NCI-H1436 treated with DMSO at 0.1 percent for 48 hours (cell line): ENCODE measurements at regions not wholly inside any gene's neighbourhood (a gene's known extent, or its start where the extent isn't known, plus 50 kb on each side); places are given as distances from the start of the nearest gene placed in this dataset.
"Not testable (repeated sequence)": the region's sequence is repeated elsewhere in the genome, so short reads cannot be mapped to it uniquely, and the experiment has no call there.

Experiments
- DNase-seq: peaks from one replicate; lab custom pipeline; 2025; lab: John Stamatoyannopoulos, UW

- DNase-seq, result no peak
Observed at GRCh38 chr5:125470280-125470902, 724.0 kb upstream of the ZNF608 start.

GRCh38 chr5:125476901-125477585 lies 730.6 kb upstream of the ZNF608 start:
- DNase-seq, result no peak

DNA sequence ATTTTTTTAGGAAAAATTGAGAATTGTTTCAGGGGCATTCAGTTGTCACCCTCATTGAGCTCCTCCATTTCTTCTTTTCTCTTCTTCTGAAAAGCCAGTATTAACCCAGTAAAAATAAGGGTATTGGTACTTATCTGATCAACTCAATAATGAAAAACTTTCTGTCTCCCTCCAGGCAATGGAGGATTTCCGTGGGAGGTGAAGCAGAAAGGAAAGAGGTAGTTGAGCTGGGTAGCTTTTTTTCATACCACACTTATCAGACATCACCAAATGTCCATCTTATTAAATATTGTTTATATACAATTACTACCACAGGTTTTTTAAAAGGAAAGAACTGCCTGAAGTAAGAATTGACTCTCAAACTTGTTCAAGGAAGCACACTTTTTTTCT lies 731.1 kb upstream of the ZNF608 start:
- no peak for DNase-seq

GRCh38 chr5:125478599-125478998 lies 732.2 kb upstream of the ZNF608 start:
- no peak for DNase-seq

GRCh38 chr5:125480911-125481310 lies 734.5 kb upstream of the ZNF608 start:
- no peak for DNase-seq

DNA sequence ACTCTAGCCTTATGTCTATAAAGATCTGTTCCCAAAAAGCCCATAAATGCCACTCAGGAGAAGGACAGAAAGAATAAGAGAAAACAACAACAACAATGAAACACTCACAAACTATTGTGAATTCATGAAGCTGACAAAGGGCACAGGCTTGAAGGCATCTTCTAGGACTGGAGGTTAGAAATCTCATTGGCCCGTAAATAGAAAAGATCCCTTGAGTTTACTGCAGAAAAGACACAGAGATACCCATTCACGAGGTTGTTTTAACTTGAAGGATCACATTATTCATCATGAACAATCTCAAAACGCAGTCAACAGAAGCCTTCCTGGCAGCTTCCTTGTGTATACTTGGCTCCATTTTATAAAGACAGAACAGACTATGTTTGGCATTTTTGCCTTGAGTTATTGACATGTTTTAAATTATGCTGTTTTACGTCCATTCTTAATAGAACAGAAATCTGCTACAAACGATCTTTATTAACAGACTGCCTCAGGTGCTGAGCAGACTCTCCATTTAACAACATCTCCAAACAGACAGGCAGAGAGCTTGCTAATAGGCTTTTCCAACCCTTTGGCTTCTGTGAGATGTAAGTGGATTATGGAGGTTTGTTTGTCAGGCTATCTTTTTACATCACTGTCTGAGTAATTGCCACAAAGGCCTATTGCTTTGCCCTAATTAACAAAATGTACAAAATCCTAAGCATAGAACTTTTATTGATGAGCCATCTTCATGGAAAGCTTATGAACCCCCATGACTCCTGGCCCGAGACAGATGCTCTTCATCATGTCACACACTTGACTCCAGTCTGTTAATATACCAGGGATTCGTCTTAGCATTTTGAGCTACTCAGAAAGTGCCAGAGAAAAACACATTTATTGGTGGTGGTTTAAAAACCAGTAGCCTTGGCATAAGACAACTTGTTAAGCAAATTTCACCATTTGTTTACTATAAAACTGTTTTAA lies 735.3 kb upstream of the ZNF608 start:
- DNase-seq, result peak; percentile 66

DNA sequence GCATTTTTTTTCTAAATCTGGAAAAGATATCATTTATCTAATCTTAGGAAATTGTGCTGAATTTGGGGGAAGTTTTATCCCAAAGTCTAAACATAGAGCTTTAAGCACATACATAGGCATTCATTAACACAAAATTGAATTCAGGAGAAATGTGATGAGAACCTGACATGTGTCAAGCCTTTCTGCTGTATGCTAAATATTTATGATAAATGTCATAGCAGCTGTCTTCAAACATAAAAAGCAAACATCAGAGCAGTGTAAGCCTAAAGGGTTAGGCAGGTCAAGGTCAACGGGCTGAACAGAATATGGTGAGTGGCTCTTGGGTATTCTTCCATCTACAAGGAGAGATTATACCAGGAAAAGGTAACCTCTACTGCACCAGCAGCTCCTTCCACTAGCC lies 737.2 kb upstream of the ZNF608 start:
- DNase-seq, result no peak

- no peak for DNase-seq
Observed at GRCh38 chr5:125484272-125484741, 737.9 kb upstream of the ZNF608 start.

- peak; percentile 99 for DNase-seq
Observed at GRCh38 chr5:125484742-125485641, 738.6 kb upstream of the ZNF608 start.

GRCh38 chr5:125485771-125486170 lies 739.3 kb upstream of the ZNF608 start:
- no peak for DNase-seq

- no peak for DNase-seq
Observed at GRCh38 chr5:125486634-125487033, 740.2 kb upstream of the ZNF608 start.

DNA sequence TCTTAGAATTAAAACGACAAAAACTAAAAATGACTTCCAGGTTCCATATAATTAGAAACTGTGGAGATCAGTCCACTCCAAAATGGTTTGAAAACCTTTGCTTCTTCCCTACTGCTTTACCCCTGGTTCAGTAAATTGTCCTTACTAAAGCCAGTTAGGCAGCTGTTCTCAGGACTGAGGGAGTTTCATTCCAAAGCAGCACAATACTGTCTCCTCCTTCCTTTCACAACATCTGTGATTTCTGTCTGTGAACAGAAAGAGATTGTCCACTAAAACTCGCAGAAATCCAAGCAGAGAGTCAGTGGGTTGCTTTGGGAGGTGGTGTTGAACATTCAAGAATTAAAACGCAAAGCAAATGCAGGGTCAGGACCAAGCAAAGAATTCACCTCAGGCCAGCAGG lies 740.8 kb upstream of the ZNF608 start:
- DNase-seq, result no peak

DNA sequence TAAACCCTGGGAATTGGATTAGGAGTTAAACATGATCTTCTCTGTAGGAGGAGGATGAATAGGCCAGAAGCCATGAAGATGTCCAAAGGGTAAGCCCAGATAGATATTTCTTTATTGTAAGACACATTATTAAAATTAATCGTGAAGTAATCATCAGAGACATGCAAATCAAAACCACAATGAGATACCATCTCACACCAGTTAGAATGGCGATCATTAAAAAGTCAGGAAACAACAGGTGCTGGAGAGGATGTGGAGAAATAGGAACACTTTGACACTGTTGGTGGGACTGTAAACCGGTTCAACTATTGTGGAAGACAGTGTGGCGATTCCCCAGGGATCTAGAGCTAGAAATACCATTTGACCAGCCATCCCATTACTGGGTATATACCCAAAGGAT lies 741.2 kb upstream of the ZNF608 start:
- not testable (repeated sequence) for DNase-seq

DNA sequence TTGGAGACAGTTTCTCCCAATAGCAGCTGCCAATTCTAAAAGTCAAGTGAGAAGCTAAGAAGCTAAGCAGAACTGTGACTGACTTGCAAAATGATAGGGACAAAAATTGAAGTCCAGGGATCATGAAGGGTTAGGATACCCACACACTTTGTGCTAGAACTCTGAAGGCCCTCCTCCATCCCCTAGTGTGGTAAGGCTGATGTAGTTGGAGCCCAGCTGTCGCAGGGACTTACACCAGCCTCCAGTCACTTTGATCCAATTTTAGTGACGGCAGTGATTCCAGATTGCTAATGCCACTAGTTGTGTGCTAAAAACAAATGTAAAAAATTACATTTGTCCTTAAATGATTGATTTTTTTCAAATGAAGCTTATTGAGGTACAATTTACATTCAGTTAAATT lies 742.7 kb upstream of the ZNF608 start:
- no peak for DNase-seq

- DNase-seq, result no peak
Observed at GRCh38 chr5:125491986-125492492, 745.6 kb upstream of the ZNF608 start.

DNA sequence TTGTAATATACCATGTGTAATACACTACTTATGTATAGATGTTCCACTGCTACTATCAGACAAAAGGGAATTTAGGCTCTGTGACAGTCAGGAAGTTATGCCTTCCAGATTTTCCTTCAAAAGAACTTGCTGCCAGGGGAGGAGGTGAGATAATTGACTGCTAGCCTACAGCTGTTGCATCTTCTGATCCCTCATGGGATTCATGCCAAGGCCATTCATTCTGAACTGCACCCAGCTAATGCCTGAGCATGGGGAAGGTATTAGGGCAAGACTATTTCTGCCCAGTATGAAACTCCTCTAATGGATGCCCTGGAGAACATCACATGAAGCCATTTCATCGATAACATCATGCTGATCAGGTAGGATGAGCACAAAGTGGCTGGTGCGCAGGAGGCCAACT lies 746.5 kb upstream of the ZNF608 start:
- no peak for DNase-seq

DNA sequence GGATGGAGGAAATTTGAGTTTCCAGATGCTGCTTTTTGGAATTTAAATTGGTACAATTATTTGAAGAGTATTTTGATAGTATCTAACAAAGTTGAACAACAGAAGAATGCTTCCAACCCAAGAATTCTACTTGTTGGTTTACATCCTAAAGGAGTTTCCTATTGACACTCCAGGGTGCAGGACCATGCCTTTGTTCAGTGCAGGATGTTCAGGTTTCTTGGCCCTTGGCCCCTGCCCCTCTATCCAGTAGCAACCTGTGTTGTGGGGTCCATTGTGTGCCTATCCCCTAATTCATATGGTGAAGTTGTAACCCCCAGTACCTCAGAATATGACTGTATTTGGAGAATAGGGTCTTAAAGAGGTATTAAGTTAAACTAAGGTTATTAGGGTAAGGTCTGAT lies 750.0 kb upstream of the ZNF608 start:
- no peak for DNase-seq

GRCh38 chr5:125497651-125498050 lies 751.2 kb upstream of the ZNF608 start:
- no peak for DNase-seq

DNA sequence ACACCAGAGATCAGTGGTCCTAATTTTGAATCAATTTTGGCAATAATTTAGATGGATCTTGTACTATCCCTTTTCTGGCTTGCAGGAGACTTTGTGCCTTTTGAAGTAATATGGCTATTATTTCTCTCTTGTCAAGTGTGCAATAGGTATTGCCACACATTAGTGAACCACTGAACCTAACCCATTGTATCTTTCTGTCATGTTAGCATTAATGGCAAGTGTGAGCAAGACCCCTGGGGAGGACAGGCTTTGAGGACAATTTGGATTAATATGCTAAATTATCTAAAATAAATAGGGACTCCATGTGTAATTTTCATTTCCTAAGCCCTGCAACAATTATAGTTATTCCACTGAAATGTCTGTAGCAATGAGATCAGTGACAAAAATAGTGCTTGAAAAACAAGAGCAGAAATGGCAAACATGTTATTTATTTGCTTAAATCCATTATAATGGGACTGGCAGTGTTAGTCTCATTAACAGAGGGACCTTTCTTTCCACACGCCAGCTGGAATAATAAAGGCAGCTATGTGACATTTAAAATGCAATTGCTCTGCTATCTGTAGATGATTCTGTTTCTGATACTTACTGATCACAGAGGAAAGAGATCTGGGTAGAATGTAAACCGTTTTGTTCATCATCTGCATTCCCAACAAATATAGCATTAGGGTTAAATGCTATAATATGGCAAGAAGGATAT lies 753.3 kb upstream of the ZNF608 start:
- DNase-seq, result peak; percentile 62

DNA sequence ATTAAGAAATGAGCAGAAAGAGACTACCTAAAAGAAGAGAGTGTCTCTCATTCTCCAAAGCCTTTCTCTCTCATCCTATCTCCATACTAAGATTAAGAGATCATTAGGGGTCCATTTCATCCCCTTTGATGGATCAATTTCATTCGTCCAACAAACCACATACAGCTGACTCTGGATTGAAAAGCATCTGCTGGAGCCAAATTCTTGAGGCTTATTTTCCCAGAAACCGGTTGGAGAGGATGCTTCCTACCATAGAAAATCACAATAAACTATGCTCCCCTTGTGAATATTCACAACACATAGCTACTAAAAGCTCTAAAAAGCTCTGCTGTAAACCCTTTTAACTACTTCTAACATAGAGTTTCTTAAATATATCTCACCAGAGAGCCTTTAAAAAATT lies 755.0 kb upstream of the ZNF608 start:
- DNase-seq, result no peak

DNA sequence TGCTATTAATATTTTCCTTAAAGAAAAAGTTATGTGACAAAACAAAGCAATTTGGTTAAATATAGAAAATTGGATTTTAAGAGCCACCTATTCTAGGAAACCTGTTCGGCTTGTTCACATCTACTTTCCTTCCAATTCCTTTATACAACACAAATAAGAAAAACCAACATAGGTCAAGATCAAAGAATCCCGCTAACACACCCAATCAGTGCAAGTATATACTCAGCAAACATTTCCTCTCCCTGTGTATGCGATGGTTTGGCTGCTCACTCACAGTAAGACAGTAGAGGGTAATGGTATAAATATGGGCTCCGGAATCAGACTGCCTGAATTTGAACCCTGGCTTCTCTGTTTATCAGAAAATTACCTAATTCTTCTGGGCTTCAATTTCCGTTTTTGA lies 757.5 kb upstream of the ZNF608 start:
- no peak for DNase-seq
